ENCODE measurements at regions not wholly inside any gene's neighbourhood (a gene's known extent, or its start where the extent isn't known, plus 50 kb on each side); places are given as distances from the start of the nearest gene placed in this dataset.

GRCh38 chr6:40263970-40264369 lies 323.2 kb downstream of the LRFN2 start:
- no peak for DNase-seq

GRCh38 chr6:40262363-40262762 lies 324.8 kb downstream of the LRFN2 start:
- DNase-seq = no peak

GRCh38 chr6:40258531-40258930 lies 324.3 kb upstream of the MOCS1 start:
- no peak for DNase-seq

- DNase-seq = no peak
Observed at GRCh38 chr6:40256831-40257230, 322.6 kb upstream of the MOCS1 start.

- DNase-seq = no peak
Observed at GRCh38 chr6:40256224-40256623, 322.0 kb upstream of the MOCS1 start.

GRCh38 chr6:40253420-40253819 lies 319.2 kb upstream of the MOCS1 start:
- DNase-seq = no peak

GRCh38 chr6:40252531-40253258 lies 318.4 kb upstream of the MOCS1 start:
- DNase-seq = no peak

GRCh38 chr6:40251637-40252300 lies 317.5 kb upstream of the MOCS1 start:
- DNase-seq = no peak

GRCh38 chr6:40249935-40250334 lies 315.7 kb upstream of the MOCS1 start:
- no peak for DNase-seq

GRCh38 chr6:40247516-40248115 lies 313.4 kb upstream of the MOCS1 start:
- no peak for DNase-seq

GRCh38 chr6:40244699-40245098 lies 310.4 kb upstream of the MOCS1 start:
- no peak for DNase-seq

- no peak for DNase-seq
Observed at GRCh38 chr6:40232698-40233097, 298.4 kb upstream of the MOCS1 start.

- no peak for DNase-seq
Observed at GRCh38 chr6:40227735-40228134, 293.5 kb upstream of the MOCS1 start.

GRCh38 chr6:40222354-40222753 lies 288.1 kb upstream of the MOCS1 start:
- no peak for DNase-seq

GRCh38 chr6:40219799-40220198 lies 285.5 kb upstream of the MOCS1 start:
- DNase-seq = no peak

- DNase-seq = no peak
Observed at GRCh38 chr6:40210628-40211056, 276.4 kb upstream of the MOCS1 start.

- DNase-seq = no peak
Observed at GRCh38 chr6:40205801-40206200, 271.5 kb upstream of the MOCS1 start.

GRCh38 chr6:40205004-40205403 lies 270.7 kb upstream of the MOCS1 start:
- DNase-seq = no peak

GRCh38 chr6:40197371-40197770 lies 263.1 kb upstream of the MOCS1 start:
- DNase-seq = no peak

GRCh38 chr6:40196135-40196518 lies 261.9 kb upstream of the MOCS1 start:
- no peak for DNase-seq

GRCh38 chr6:40195428-40196134 lies 261.3 kb upstream of the MOCS1 start:
- DNase-seq = no peak

- DNase-seq = no peak
Observed at GRCh38 chr6:40194447-40195170, 260.3 kb upstream of the MOCS1 start.

- DNase-seq = no peak
Observed at GRCh38 chr6:40192516-40192915, 258.3 kb upstream of the MOCS1 start.
